GM12878 (cell line): ENCODE measurements at regions not wholly inside any gene's neighbourhood (a gene's known extent, or its start where the extent isn't known, plus 50 kb on each side); places are given as distances from the start of the nearest gene placed in this dataset.

Source experiments
- ATAC-seq: fragments of 200-7000 bp; cut with Tn5 transposase; 3 replicates; pipeline ENCODE4 v1.9.1; 2020; ENCODE audit warnings: mild to moderate bottlenecking, moderate library complexity
- BruUV-seq: library from RNA; stranded (reverse); fragments of 400-500 nt; replicated peaks from 2 replicates; lab custom pipeline; 2021; lab: Mats Ljungman, UMichigan
- CTCF ChIA-PET: fragments of 300-600 bp; sonication (Branson Sonifier 250); formaldehyde crosslinking; extraction: SDS; loops from one replicate; lab custom pipeline; 2021; ENCODE audit warnings: inconsistent platforms; lab: Yijun Ruan, JAX
- POLR2A ChIA-PET: fragments of 350-600 bp; formaldehyde crosslinking; extraction: SDS; loops from one replicate; lab custom pipeline; 2021; ENCODE audit warnings: inconsistent platforms; lab: Charles Lee
- RAD21 ChIA-PET: fragments of 300-600 bp; sonication (Branson Sonifier 250); formaldehyde crosslinking; loops from one replicate; lab custom pipeline; 2023; ENCODE audit warnings: antibody characterized with exemption; ENCODE audit not compliant: unreplicated experiment; lab: Charles Lee
- SMC1A ChIA-PET: fragments of 300-600 bp; sonication (Branson Sonifier 250); formaldehyde crosslinking; loops from one replicate; lab custom pipeline; 2023; ENCODE audit not compliant: unreplicated experiment, uncharacterized antibody; lab: Charles Lee
- DNase-seq: peaks from one replicate; pipeline ENCODE4 v3.0.0-alpha.2; 2011; ENCODE audit warnings: low read depth, low spot score
- FAIRE-seq: peaks from 3 replicates; lab custom pipeline; 2011; peaks lifted over from hg19 to GRCh38; lab: Jason Lieb, UNC
- H2AFZ ChIP-seq: 2 replicates; pipeline ENCODE4 v1.6.0; 2011; ENCODE audit warnings: low read depth, low read length, control low read depth; ENCODE audit not compliant: control insufficient read depth
- H3K27ac ChIP-seq: 2 replicates; pipeline ENCODE4 v1.5.1; 2011; ENCODE audit warnings: control low read depth; ENCODE audit not compliant: control insufficient read depth, insufficient read depth
- H3K27me3 ChIP-seq, 2 experiments: replicated peaks in 1 of 2; 2 replicates each; pipeline versions ENCODE4 v1.6.0 to v1.6.1; 2011; ENCODE audit warnings: low read length in 1 of 2; ENCODE audit not compliant: control insufficient read depth in 2 of 2, insufficient read depth in 2 of 2
- H3K36me3 ChIP-seq, 2 experiments: 2 replicates each; pipeline ENCODE4 v1.5.1; 2011; ENCODE audit warnings: low read length in 1 of 2; ENCODE audit not compliant: control insufficient read depth in 2 of 2, insufficient read depth in 2 of 2
- H3K4me1 ChIP-seq: 2 replicates; pipeline ENCODE4 v1.6.1; 2011; ENCODE audit warnings: mild to moderate bottlenecking, low read length, moderate library complexity, mixed read lengths; ENCODE audit not compliant: control insufficient read depth, insufficient read depth
- H3K4me2 ChIP-seq: 2 replicates; pipeline ENCODE4 v1.6.0; 2011; ENCODE audit warnings: control low read depth; ENCODE audit not compliant: control insufficient read depth, insufficient read depth
- H3K4me3 ChIP-seq: fragments of 200-600 bp; sonication (generic); 2 replicates; pipeline ENCODE4 v1.5.1; 2016
- H3K79me2 ChIP-seq: 2 replicates; pipeline ENCODE4 v1.6.0; 2011; ENCODE audit warnings: low read length; ENCODE audit not compliant: control insufficient read depth, insufficient read depth
- H3K9ac ChIP-seq: 2 replicates; pipeline ENCODE4 v1.8.0; 2011; ENCODE audit warnings: low read length, control low read depth, mixed read lengths; ENCODE audit not compliant: control insufficient read depth, insufficient read depth
- H3K9me3 ChIP-seq: replicated peaks from 3 replicates; pipeline ENCODE4 v1.5.1; 2011; ENCODE audit warnings: mild to moderate bottlenecking, low read length; ENCODE audit not compliant: control insufficient read depth, insufficient read depth
- H4K20me1 ChIP-seq: 2 replicates; pipeline ENCODE4 v1.6.0; 2011; ENCODE audit not compliant: control insufficient read depth, insufficient read depth
- BCL3 ChIP-seq: IDR thresholded peaks from 2 replicates; pipeline ENCODE4 v1.6.1; 2011; ENCODE audit warnings: borderline replicate concordance, low read depth, mild to moderate bottlenecking, moderate library complexity, low read length; ENCODE audit not compliant: insufficient read depth, poor library complexity, severe bottlenecking
- CBFB ChIP-seq: IDR thresholded peaks from 2 replicates; pipeline ENCODE4 v1.6.1; 2016; ENCODE audit warnings: antibody characterized with exemption, low read depth
- CHD2 ChIP-seq: IDR thresholded peaks from 2 replicates; pipeline ENCODE4 v1.6.1; 2011; ENCODE audit warnings: low read depth, low read length, improper control_type of control experiment, borderline replicate concordance
- DPF2 ChIP-seq: fragments of 450-650 bp; IDR thresholded peaks from 2 replicates; pipeline ENCODE4 v1.6.1; 2017; ENCODE audit warnings: mild to moderate bottlenecking
- ETV6 ChIP-seq, 2 experiments: fragments of 450-650 bp in 1 of 2; IDR thresholded peaks in 1 of 2; conservative IDR thresholded peaks in 1 of 2; 2 replicates each; pipeline ENCODE4 v1.6.1; 2014; ENCODE audit warnings: antibody characterized with exemption in 1 of 2, borderline replicate concordance in 1 of 2, low read depth in 1 of 2, mild to moderate bottlenecking in 1 of 2, moderate library complexity in 1 of 2
- FOXM1 ChIP-seq: IDR thresholded peaks from 2 replicates; pipeline ENCODE4 v1.6.1; 2012; ENCODE audit warnings: low read depth, mild to moderate bottlenecking, inconsistent platforms, low read length, moderate library complexity
- HDAC6 ChIP-seq: fragments of 200-600 bp; sonication (generic); IDR thresholded peaks from one replicate; pipeline ENCODE4 v1.8.0; 2017; ENCODE audit warnings: antibody characterized with exemption; ENCODE audit not compliant: unreplicated experiment
- MEF2B ChIP-seq: fragments of 450-650 bp; IDR thresholded peaks from 2 replicates; pipeline ENCODE4 v1.6.1; 2018; ENCODE audit warnings: mild to moderate bottlenecking, moderate library complexity; ENCODE audit not compliant: partially characterized antibody, poor library complexity, severe bottlenecking
- PAX8 ChIP-seq: fragments of 450-650 bp; IDR thresholded peaks from 2 replicates; pipeline ENCODE4 v1.6.1; 2017; ENCODE audit warnings: mild to moderate bottlenecking, moderate library complexity
- SMAD1 ChIP-seq: fragments of 450-650 bp; IDR thresholded peaks from 2 replicates; pipeline ENCODE4 v1.6.1; 2018; ENCODE audit warnings: mild to moderate bottlenecking, low read depth; ENCODE audit not compliant: partially characterized antibody
- SMC3 ChIP-seq: IDR thresholded peaks from 2 replicates; pipeline ENCODE4 v1.6.1; 2011; ENCODE audit warnings: low read length, improper control_type of control experiment, borderline replicate concordance
- SPI1 ChIP-seq: IDR thresholded peaks from 2 replicates; pipeline ENCODE4 v1.6.1; 2011; ENCODE audit warnings: low read depth, mild to moderate bottlenecking, low read length, moderate library complexity, borderline replicate concordance; ENCODE audit not compliant: insufficient read depth
- STAT1 ChIP-seq: fragments of 450-650 bp; conservative IDR thresholded peaks from 2 replicates; pipeline ENCODE4 v1.6.1; 2014; ENCODE audit warnings: antibody characterized with exemption, mild to moderate bottlenecking
- TARDBP ChIP-seq: IDR thresholded peaks from 2 replicates; pipeline ENCODE4 v1.6.1; 2016; ENCODE audit warnings: borderline replicate concordance
- USF2 ChIP-seq: IDR thresholded peaks from 2 replicates; pipeline ENCODE4 v1.6.1; 2011; ENCODE audit warnings: low read depth, low read length, improper control_type of control experiment, borderline replicate concordance
- ZNF24 ChIP-seq: fragments of 450-650 bp; IDR thresholded peaks from 2 replicates; pipeline ENCODE4 v1.6.1; 2017; ENCODE audit warnings: antibody characterized with exemption, mild to moderate bottlenecking
- ZSCAN29 ChIP-seq: fragments of 450-650 bp; IDR thresholded peaks from 2 replicates; pipeline ENCODE4 v1.6.1; 2017; ENCODE audit warnings: mild to moderate bottlenecking, moderate library complexity
- WGBS: methylation state at CpG from one replicate; pipeline ENCODE4 v1.1.6; 2016; ENCODE audit warnings: low lambda C conversion rate; ENCODE audit not compliant: insufficient replicate concordance, insufficient coverage; ENCODE audit errors: missing lambda C conversion rate; 5-methylcytosine and 5-hydroxymethylcytosine counted together
- in situ Hi-C: fragments of 300-500 bp; cut with MboI; formaldehyde crosslinking; loops from 9 replicates; pipeline ENCODE4 v1.14.3; 2018; ENCODE audit warnings: mixed read lengths
- intact Hi-C: fragments of 100-400 bp; cut with micrococcal nuclease; formaldehyde crosslinking; loops from one replicate; pipeline ENCODE4 v1.14.2; 2022; ENCODE audit not compliant: unreplicated experiment
- TF ChIP-seq, protein P1 (sequence below): IDR thresholded peaks from 2 replicates; pipeline ENCODE4 v1.6.1; 2011; ENCODE audit warnings: mild to moderate bottlenecking, low read depth, low read length, moderate library complexity; ENCODE audit not compliant: insufficient replicate concordance
- TF ChIP-seq, protein P2 (sequence below): IDR thresholded peaks from 2 replicates; pipeline ENCODE4 v1.6.1; 2012; ENCODE audit warnings: low read depth, low read length, improper control_type of control experiment

DNA sequence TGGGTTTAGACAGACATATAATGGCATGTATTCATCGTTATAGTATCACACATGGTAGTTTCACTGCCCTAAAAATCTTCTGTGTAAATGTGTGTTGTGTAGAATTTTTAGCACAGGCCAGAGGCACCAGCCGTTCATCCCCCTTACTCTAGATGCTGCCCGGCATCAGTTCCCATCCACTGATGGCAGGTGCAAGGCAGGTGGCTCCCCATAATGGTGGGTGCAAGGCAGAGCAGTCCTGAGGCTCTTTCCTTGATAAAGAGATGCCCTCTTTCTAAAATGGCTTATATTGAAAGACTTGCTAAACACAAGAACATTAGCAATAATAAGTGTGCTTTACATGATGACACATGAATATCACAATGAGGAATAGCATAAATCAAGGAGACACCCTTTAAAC, 508.5 kb downstream of the EPHA4 start (continued):
- no peak for TF ChIP-seq BCL3
- TF ChIP-seq FOXM1: no peak
- no peak for TF ChIP-seq CBFB
- no peak for TF ChIP-seq ZNF24
- no peak for TF ChIP-seq SPI1
- no peak for TF ChIP-seq MEF2B
- no peak for TF ChIP-seq SMC3
- TF ChIP-seq SMAD1: no peak
- TF ChIP-seq TARDBP: no peak

DNA sequence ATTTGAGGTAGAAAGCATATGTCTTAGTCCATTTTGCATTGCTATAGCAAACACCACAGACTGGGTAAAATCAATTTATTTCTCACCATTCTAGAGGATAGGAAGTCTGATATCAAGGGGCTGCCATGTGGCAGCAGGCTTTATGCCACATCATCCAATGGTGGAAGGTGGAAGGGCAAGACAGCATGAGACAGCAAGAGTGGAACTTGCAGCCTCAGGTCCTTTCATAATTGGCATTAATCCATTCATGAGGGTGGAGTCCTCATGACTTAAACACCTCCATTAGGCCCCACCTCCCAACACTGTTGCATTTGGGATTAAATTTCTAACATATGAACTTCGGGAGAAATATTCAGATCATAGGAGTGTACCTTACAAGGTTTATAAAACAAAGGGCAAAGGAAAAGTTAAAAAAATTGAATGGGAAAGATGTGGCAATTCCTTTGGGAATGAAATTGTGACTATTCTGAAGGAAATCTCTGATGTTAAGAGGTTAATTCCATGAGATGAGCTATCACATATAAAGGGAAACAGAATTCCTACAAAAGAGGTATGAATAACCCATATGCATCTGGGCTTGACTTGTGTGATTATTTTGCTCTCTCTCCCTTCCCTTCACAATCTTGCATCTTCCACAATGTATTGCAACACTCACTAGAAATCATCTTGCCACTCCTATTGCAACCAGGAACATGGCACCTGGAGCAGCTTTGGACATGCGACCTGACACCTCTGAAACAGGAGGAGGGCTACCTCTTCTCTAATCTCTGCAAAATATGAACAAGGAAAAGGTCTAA, 507.8 kb downstream of the EPHA4 start:
- H3K9ac ChIP-seq: no peak overlapping the region
- no peak overlapping the region for H2AFZ ChIP-seq
- intact Hi-C loops: loop anchor here (10.0 kb wide), 1 partner anchor 511 kb away; the partner anchor contains the start of gene EPHA4
- ATAC-seq: no peak
- no peaks in the 10 kb centered on the region for H3K27me3 ChIP-seq
- no peak for DNase-seq
- ChIA-PET SMC1A (interaction anchor here (0.9 kb wide), 1 partner anchor 26 kb away, joined by 3 read pairs; no protein-coding TSS in a partner anchor), RAD21 (no interaction called here), CTCF (interaction anchor here (0.7 kb wide), 1 partner anchor 30 kb away, joined by 3 read pairs; no protein-coding TSS in a partner anchor)
- no peaks in the 10 kb centered on the region for H3K79me2 ChIP-seq
- 20% methylated on average over 2 of the region's 2 CpGs for WGBS
- no peak overlapping the region for H3K4me2 ChIP-seq
- TF ChIP-seq CHD2: no peak
- TF ChIP-seq HDAC6: no peak
- TF ChIP-seq PAX8: no peak
- TF ChIP-seq DPF2: no peak
- no peak for TF ChIP-seq STAT1
- TF ChIP-seq, protein P1, sequence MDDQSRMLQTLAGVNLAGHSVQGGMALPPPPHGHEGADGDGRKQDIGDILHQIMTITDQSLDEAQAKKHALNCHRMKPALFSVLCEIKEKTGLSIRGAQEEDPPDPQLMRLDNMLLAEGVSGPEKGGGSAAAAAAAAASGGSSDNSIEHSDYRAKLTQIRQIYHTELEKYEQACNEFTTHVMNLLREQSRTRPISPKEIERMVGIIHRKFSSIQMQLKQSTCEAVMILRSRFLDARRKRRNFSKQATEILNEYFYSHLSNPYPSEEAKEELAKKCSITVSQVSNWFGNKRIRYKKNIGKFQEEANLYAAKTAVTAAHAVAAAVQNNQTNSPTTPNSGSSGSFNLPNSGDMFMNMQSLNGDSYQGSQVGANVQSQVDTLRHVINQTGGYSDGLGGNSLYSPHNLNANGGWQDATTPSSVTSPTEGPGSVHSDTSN: no peak
- no peak for TF ChIP-seq ETV6 (conservative IDR thresholded peaks at IDR 0.05 in 1 of 2, IDR thresholded peaks at IDR 0.05 in 1 of 2; ENCODE audit: borderline replicate concordance in 1 of 2, low read depth in 1 of 2)
- TF ChIP-seq ZSCAN29: no peak
- TF ChIP-seq, protein P2, sequence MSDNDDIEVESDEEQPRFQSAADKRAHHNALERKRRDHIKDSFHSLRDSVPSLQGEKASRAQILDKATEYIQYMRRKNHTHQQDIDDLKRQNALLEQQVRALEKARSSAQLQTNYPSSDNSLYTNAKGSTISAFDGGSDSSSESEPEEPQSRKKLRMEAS: no peak
- no peak for TF ChIP-seq USF2
- TF ChIP-seq, all 136 proteins: peak for 0
- H3K36me3 ChIP-seq: no peaks in the 10 kb centered on the region
- in situ Hi-C loops: no loop called here
- H3K27ac ChIP-seq: no peak overlapping the region
- no TSS peak for BruUV-seq
- H3K4me3 ChIP-seq: no peak overlapping the region
- H3K4me1 ChIP-seq: no peaks in the 10 kb centered on the region; the same call in 1 of the 2 replicates
- no peak for FAIRE-seq
- POLR2A ChIA-PET: no interaction called here
- H4K20me1 ChIP-seq: no peaks in the 10 kb centered on the region
- no peaks in the 10 kb centered on the region for H3K9me3 ChIP-seq
